ENCODE measurements at regions not wholly inside any gene's neighbourhood (a gene's known extent, or its start where the extent isn't known, plus 50 kb on each side); places are given as distances from the start of the nearest gene placed in this dataset.

DNA sequence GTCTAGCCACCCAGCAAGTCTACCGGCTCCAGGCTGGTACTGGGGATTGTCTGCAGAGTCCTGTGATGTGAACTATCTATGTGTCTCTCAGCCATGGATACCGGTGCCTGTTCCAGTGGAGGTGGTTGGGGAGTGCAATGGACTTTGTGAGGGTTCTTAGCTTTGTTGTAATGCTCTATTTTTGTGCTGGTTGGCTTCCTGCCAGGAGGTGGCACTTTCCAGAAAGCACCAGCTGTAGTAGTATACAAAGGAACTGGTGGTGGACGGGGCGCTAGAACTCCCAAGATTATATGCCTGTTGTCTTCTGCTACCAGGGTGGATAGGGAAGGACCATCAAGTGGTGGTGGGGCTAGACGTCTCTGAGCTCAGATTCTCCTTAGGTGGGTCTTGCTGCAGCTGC is 306.4 kb upstream of the POF1B start:
- TF ChIP-seq JUND (IDR thresholded peaks at IDR 0.05), result no peak
- TF ChIP-seq CTCF (IDR thresholded peaks at IDR 0.05; ENCODE audit: low read depth, low read length, missing input control), result no peak
- no peak for TF ChIP-seq HNF4A (conservative IDR thresholded peaks at IDR 0.05)
- TF ChIP-seq, protein P1, sequence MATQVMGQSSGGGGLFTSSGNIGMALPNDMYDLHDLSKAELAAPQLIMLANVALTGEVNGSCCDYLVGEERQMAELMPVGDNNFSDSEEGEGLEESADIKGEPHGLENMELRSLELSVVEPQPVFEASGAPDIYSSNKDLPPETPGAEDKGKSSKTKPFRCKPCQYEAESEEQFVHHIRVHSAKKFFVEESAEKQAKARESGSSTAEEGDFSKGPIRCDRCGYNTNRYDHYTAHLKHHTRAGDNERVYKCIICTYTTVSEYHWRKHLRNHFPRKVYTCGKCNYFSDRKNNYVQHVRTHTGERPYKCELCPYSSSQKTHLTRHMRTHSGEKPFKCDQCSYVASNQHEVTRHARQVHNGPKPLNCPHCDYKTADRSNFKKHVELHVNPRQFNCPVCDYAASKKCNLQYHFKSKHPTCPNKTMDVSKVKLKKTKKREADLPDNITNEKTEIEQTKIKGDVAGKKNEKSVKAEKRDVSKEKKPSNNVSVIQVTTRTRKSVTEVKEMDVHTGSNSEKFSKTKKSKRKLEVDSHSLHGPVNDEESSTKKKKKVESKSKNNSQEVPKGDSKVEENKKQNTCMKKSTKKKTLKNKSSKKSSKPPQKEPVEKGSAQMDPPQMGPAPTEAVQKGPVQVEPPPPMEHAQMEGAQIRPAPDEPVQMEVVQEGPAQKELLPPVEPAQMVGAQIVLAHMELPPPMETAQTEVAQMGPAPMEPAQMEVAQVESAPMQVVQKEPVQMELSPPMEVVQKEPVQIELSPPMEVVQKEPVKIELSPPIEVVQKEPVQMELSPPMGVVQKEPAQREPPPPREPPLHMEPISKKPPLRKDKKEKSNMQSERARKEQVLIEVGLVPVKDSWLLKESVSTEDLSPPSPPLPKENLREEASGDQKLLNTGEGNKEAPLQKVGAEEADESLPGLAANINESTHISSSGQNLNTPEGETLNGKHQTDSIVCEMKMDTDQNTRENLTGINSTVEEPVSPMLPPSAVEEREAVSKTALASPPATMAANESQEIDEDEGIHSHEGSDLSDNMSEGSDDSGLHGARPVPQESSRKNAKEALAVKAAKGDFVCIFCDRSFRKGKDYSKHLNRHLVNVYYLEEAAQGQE (IDR thresholded peaks at IDR 0.05), result no peak
- TF ChIP-seq, protein P2, sequence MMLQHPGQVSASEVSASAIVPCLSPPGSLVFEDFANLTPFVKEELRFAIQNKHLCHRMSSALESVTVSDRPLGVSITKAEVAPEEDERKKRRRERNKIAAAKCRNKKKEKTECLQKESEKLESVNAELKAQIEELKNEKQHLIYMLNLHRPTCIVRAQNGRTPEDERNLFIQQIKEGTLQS (IDR thresholded peaks at IDR 0.05), result no peak
- no peak for TF ChIP-seq HNF4G (IDR thresholded peaks at IDR 0.05)
- no peak for TF ChIP-seq SP1 (IDR thresholded peaks at IDR 0.05)
- TF ChIP-seq GABPA (IDR thresholded peaks at IDR 0.05 in 1 of 2, conservative IDR thresholded peaks at IDR 0.05 in 1 of 2), result no peak
- no peak overlapping the region for H3K9ac ChIP-seq (ENCODE audit: low read depth in 1 of 2, low read length in 2 of 2)
- no peaks in the 10 kb centered on the region for H3K36me3 ChIP-seq (ENCODE audit: control insufficient read depth in 4 of 4, insufficient read depth in 3 of 4, low read depth in 1 of 4, low read length in 3 of 4)
- H3K27ac ChIP-seq (ENCODE audit: low read depth in 1 of 2, low read length in 2 of 2), result no peak overlapping the region
- H3K9me3 ChIP-seq (ENCODE audit: control insufficient read depth in 4 of 4, low read length in 3 of 4), result peaks cover 0 to 8% (median 3%) of the 10 kb centered on the region in 4 donors
- 77% methylated on average over 5 of the region's 5 CpGs for WGBS
- DNase-seq (ENCODE audit: low spot score), result no peak
- no peaks in the 10 kb centered on the region for H3K27me3 ChIP-seq (ENCODE audit: control insufficient read depth in 4 of 4, insufficient read depth in 4 of 4, low read length in 3 of 4)
- no peak overlapping the region for H3K4me3 ChIP-seq (ENCODE audit: low read depth in 1 of 3, low read length in 3 of 3)
- no peaks in the 10 kb centered on the region for H3K4me1 ChIP-seq (ENCODE audit: control insufficient read depth in 4 of 4, insufficient read depth in 4 of 4, low read length in 3 of 4)

- DNase-seq (ENCODE audit: low spot score), result no peak
- no peak overlapping the region for H3K9ac ChIP-seq (ENCODE audit: low read depth in 1 of 2, low read length in 2 of 2)
- H3K4me3 ChIP-seq (ENCODE audit: low read depth in 1 of 3, low read length in 3 of 3), result no peak overlapping the region
- no peaks in the 10 kb centered on the region for H3K9me3 ChIP-seq (ENCODE audit: control insufficient read depth in 4 of 4, low read length in 3 of 4)
- no peaks in the 10 kb centered on the region for H3K4me1 ChIP-seq (ENCODE audit: control insufficient read depth in 4 of 4, insufficient read depth in 4 of 4, low read length in 3 of 4)
- WGBS, result 36% methylated on average over 2 of the region's 2 CpGs
- no peak overlapping the region for H3K27ac ChIP-seq (ENCODE audit: low read depth in 1 of 2, low read length in 2 of 2)
- TF ChIP-seq ZBTB33 (IDR thresholded peaks at IDR 0.05), result no peak
- TF ChIP-seq YY1 (IDR thresholded peaks at IDR 0.05), result no peak
- TF ChIP-seq TAF1 (conservative IDR thresholded peaks at IDR 0.05), result no peak
- no peak for TF ChIP-seq RAD21 (IDR thresholded peaks at IDR 0.05)
- TF ChIP-seq, protein P1 (IDR thresholded peaks at IDR 0.05), result no peak
- TF ChIP-seq SP1 (IDR thresholded peaks at IDR 0.05), result no peak
- no peak for TF ChIP-seq GABPA (IDR thresholded peaks at IDR 0.05 in 1 of 2, conservative IDR thresholded peaks at IDR 0.05 in 1 of 2)
- TF ChIP-seq FOXA1 (IDR thresholded peaks at IDR 0.05), result no peak
- TF ChIP-seq JUND (IDR thresholded peaks at IDR 0.05), result no peak
- no peak for TF ChIP-seq RXRA (IDR thresholded peaks at IDR 0.05)
- TF ChIP-seq, protein P2 (IDR thresholded peaks at IDR 0.05), result no peak
- TF ChIP-seq NR2F2 (IDR thresholded peaks at IDR 0.05), result no peak
- TF ChIP-seq CTCF (IDR thresholded peaks at IDR 0.05; ENCODE audit: low read depth, low read length, missing input control), result no peak
- TF ChIP-seq, protein P3, sequence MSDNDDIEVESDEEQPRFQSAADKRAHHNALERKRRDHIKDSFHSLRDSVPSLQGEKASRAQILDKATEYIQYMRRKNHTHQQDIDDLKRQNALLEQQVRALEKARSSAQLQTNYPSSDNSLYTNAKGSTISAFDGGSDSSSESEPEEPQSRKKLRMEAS (IDR thresholded peaks at IDR 0.05), result no peak
- TF ChIP-seq HNF4A (conservative IDR thresholded peaks at IDR 0.05), result no peak
- no peak for TF ChIP-seq FOXA2 (IDR thresholded peaks at IDR 0.05)
- TF ChIP-seq EGR1 (IDR thresholded peaks at IDR 0.05; ENCODE audit: low read depth in 2 of 2), result no peak
- TF ChIP-seq HNF4G (IDR thresholded peaks at IDR 0.05), result no peak
- no peaks in the 10 kb centered on the region for H3K27me3 ChIP-seq (ENCODE audit: control insufficient read depth in 4 of 4, insufficient read depth in 4 of 4, low read length in 3 of 4)
- no peaks in the 10 kb centered on the region for H3K36me3 ChIP-seq (ENCODE audit: control insufficient read depth in 4 of 4, insufficient read depth in 3 of 4, low read depth in 1 of 4, low read length in 3 of 4)
Observed at GRCh38 chrX:85666471-85666870, 287.0 kb upstream of the POF1B start.

Measured in liver (tissue), 8 donors.